ENCODE measurements at regions not wholly inside any gene's neighbourhood (a gene's known extent, or its start where the extent isn't known, plus 50 kb on each side); places are given as distances from the start of the nearest gene placed in this dataset.
"Not testable (repeated sequence)": the region's sequence is repeated elsewhere in the genome, so short reads cannot be mapped to it uniquely, and the experiment has no call there.

DNA sequence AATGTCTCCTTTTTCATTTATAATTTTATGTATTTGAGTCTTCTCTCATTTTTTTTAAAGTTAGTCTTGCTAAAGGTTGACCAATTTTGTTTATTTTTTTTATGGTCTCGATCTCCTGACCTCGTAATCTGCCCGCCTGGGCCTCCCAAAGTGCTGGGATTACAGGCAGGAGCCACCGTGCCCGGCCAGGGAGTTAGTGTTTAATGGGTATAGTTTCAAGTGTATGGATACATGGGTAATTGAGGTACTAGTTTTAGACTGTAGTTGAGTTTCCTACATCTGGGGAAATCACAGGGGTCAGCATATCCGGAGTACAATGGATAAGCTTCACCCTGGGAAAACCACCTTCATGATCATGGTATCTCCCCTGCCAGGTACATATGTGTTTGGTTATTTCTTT, 267.3 kb upstream of the KCND2 start:
- Mint-ChIP-seq H3K4me1 (ENCODE audit: unreplicated experiment) (no peaks in the 10 kb centered on the region), H3K36me3 (ENCODE audit: unreplicated experiment) (no peaks in the 10 kb centered on the region), H3K27ac (ENCODE audit: unreplicated experiment) (no peak overlapping the region), H3K9me3 (ENCODE audit: unreplicated experiment) (peaks cover 7% of the 10 kb centered on the region), H3K4me3 (ENCODE audit: unreplicated experiment) (no peak overlapping the region), H3K27me3 (ENCODE audit: unreplicated experiment) (no peaks in the 10 kb centered on the region)
- DNase-seq (ENCODE audit: extremely low spot score, unreplicated experiment) = no peak
- TF ChIP-seq, protein P1, sequence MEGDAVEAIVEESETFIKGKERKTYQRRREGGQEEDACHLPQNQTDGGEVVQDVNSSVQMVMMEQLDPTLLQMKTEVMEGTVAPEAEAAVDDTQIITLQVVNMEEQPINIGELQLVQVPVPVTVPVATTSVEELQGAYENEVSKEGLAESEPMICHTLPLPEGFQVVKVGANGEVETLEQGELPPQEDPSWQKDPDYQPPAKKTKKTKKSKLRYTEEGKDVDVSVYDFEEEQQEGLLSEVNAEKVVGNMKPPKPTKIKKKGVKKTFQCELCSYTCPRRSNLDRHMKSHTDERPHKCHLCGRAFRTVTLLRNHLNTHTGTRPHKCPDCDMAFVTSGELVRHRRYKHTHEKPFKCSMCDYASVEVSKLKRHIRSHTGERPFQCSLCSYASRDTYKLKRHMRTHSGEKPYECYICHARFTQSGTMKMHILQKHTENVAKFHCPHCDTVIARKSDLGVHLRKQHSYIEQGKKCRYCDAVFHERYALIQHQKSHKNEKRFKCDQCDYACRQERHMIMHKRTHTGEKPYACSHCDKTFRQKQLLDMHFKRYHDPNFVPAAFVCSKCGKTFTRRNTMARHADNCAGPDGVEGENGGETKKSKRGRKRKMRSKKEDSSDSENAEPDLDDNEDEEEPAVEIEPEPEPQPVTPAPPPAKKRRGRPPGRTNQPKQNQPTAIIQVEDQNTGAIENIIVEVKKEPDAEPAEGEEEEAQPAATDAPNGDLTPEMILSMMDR (IDR thresholded peaks at IDR 0.05) = no peak

DNA sequence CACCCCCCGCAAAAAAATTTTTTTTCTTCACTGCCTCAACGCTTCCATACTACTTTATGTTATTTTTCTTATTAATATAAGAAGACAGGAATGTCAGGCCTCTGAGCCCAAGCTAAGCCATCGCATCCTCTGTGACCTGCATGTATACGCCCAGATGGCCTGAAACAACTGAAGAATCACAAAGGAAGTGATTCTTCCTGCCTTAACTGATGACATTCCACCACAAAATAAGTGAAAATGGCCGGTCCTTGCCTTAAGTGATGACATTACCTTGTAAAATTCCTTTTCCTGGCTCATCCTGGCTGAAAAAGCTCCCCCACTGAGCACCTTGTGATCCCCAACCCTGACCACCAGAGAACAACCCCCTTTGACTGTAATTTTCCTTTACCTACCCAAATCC, 258.7 kb upstream of the KCND2 start:
- H3K9me3 Mint-ChIP-seq (ENCODE audit: unreplicated experiment); H3K27ac Mint-ChIP-seq (ENCODE audit: unreplicated experiment); H3K4me3 Mint-ChIP-seq (ENCODE audit: unreplicated experiment); H3K27me3 Mint-ChIP-seq (ENCODE audit: unreplicated experiment); DNase-seq (ENCODE audit: extremely low spot score, unreplicated experiment); H3K4me1 Mint-ChIP-seq (ENCODE audit: unreplicated experiment); H3K36me3 Mint-ChIP-seq (ENCODE audit: unreplicated experiment): not testable (repeated sequence)

DNA sequence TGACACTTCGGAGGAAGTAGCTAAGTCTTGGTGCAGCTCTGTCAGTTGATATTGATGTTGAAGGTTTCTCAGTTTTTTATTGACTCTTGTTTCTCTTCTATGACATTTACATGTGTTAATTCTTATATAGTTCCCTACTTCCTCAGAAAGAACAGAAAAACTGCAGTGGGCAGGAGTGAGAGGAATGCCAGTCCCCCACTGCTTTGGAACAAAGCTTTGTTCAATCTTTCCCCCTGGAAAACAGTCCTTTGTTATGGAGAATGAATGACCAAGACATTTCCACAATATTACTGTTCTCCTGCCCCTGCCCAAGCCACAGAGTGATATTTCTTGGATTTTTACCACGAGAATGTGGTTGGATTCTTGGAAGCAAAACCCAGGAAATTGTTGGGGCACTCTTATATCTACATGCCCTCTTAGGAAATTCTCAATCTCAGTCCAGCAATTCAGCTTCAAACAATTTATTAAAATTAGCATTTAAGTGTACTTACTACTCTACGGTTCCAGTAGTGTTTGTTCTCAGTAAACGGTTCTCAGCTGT, 258.0 kb upstream of the KCND2 start:
- Mint-ChIP-seq H3K9me3 (ENCODE audit: unreplicated experiment) (no peaks in the 10 kb centered on the region), H3K4me1 (ENCODE audit: unreplicated experiment) (peaks cover 2% of the 10 kb centered on the region), H3K36me3 (ENCODE audit: unreplicated experiment) (no peaks in the 10 kb centered on the region), H3K4me3 (ENCODE audit: unreplicated experiment) (no peak overlapping the region), H3K27ac (ENCODE audit: unreplicated experiment) (no peak overlapping the region), H3K27me3 (ENCODE audit: unreplicated experiment) (no peaks in the 10 kb centered on the region)
- DNase-seq (ENCODE audit: extremely low spot score, unreplicated experiment) = no peak
- TF ChIP-seq, protein P1 (IDR thresholded peaks at IDR 0.05) = no peak

DNA sequence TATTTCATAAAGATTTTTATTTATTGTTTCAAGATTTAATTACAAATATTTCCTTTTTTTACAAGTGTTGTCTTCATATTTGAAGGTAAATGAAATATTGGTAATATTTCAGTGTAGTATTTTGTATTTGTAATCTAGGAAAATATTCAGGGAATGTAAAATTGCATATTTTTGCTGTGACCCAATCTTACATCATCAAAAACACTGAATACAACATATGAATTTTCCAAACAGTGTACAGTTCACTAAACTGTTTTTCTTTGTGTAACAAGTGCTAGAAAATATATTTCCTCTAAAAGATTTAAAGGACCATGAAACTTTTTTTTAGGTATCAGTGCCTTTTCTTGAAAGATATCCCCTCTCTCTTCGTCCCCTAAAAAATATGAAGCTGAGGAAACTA, 251.9 kb upstream of the KCND2 start:
- Mint-ChIP-seq H3K9me3 (ENCODE audit: unreplicated experiment) (no peaks in the 10 kb centered on the region), H3K4me3 (ENCODE audit: unreplicated experiment) (no peak overlapping the region), H3K27me3 (ENCODE audit: unreplicated experiment) (no peaks in the 10 kb centered on the region), H3K36me3 (ENCODE audit: unreplicated experiment) (no peaks in the 10 kb centered on the region), H3K4me1 (ENCODE audit: unreplicated experiment) (peaks cover 9% of the 10 kb centered on the region), H3K27ac (ENCODE audit: unreplicated experiment) (no peak overlapping the region)
- no peak for DNase-seq (ENCODE audit: extremely low spot score, unreplicated experiment)
- TF ChIP-seq, protein P1 (IDR thresholded peaks at IDR 0.05) = no peak

DNA sequence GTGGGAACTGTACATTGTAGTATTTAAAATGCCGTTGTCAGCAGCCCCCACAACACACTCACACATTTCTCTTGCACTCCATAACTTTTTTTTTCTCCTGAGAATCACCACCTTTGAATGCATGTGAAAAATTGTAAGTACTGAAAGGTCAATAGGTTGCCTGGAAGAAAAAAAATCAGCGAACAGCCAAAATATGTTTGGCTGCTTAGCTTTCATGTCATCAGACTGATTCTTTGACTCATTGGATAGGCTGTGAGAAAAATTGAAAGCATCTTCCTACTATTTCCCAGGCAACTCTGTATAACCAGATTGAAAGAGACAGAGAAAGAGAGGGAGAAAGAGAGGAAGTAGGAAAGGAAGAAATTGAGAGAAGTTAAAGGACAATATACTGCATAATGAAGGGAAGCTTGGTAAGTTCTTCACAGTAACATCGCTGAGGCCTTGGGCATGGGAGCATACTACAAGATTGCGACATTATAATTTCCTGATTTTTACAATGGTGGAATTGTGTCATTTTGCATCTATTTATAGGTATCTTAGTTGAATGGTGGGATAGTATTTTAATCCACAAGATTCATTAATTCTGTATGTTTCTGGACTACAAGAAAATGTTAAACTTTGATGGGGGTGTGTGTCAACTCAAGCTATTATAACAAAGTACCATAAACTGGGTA, 249.3 kb upstream of the KCND2 start:
- Mint-ChIP-seq H3K9me3 (ENCODE audit: unreplicated experiment) (no peaks in the 10 kb centered on the region), H3K27me3 (ENCODE audit: unreplicated experiment) (no peaks in the 10 kb centered on the region), H3K36me3 (ENCODE audit: unreplicated experiment) (no peaks in the 10 kb centered on the region), H3K27ac (ENCODE audit: unreplicated experiment) (no peak overlapping the region), H3K4me3 (ENCODE audit: unreplicated experiment) (no peak overlapping the region), H3K4me1 (ENCODE audit: unreplicated experiment) (peaks cover 11% of the 10 kb centered on the region)
- TF ChIP-seq, protein P1 (IDR thresholded peaks at IDR 0.05) = no peak
- no peak for DNase-seq (ENCODE audit: extremely low spot score, unreplicated experiment)
